ENCODE measurements at regions not wholly inside any gene's neighbourhood (a gene's known extent, or its start where the extent isn't known, plus 50 kb on each side); places are given as distances from the start of the nearest gene placed in this dataset.

- TF ChIP-seq EZH2 (IDR thresholded peaks at IDR 0.05; ENCODE audit: borderline replicate concordance, low read length) (no peak), CTCF (conservative IDR thresholded peaks at IDR 0.05 in 1 of 2, IDR thresholded peaks at IDR 0.05 in 1 of 2; ENCODE audit: extremely low read depth in 1 of 2, insufficient read depth in 1 of 2, low read depth in 1 of 2, low read length in 2 of 2) (no peak)
Measured at GRCh38 chr10:128324058-128324827, 198.0 kb upstream of the MKI67 start.

All from mammary epithelial cell (primary cell).